ENCODE measurements at regions not wholly inside any gene's neighbourhood (a gene's known extent, or its start where the extent isn't known, plus 50 kb on each side); places are given as distances from the start of the nearest gene placed in this dataset.

GRCh38 chr20:25761596-25761995, 64.9 kb upstream of the ZNF337 start:
- TF ChIP-seq POLR2AphosphoS5 (IDR thresholded peaks at IDR 0.05; ENCODE audit: borderline replicate concordance, low read depth, low read length) (no peak), EZH2 (IDR thresholded peaks at IDR 0.05) (no peak)
